K562 (cell line): ENCODE measurements at regions not wholly inside any gene's neighbourhood (a gene's known extent, or its start where the extent isn't known, plus 50 kb on each side); places are given as distances from the start of the nearest gene placed in this dataset.

Experiments
- ATAC-seq: fragments of 200-7000 bp; cut with Tn5 transposase; 3 replicates; pipeline ENCODE4 v1.9.1; 2020; ENCODE audit warnings: moderate library complexity
- BruUV-seq: library from RNA; stranded (reverse); fragments of 400-500 nt; replicated peaks from 2 replicates; lab custom pipeline; 2021; lab: Mats Ljungman, UMichigan
- CTCF ChIA-PET: fragments of 300-600 bp; formaldehyde crosslinking; extraction: SDS; loops from one replicate; lab custom pipeline; 2021; ENCODE audit warnings: low intra/inter-chr PET ratio; lab: Yijun Ruan, JAX
- POLR2A ChIA-PET: fragments of 300-600, 350-650 bp; sonication (Branson Sonifier 250); formaldehyde crosslinking; extraction: SDS; loops from one replicate; lab custom pipeline; 2021; ENCODE audit warnings: antibody characterized with exemption, inconsistent platforms; lab: Yijun Ruan, JAX
- DNase-seq, 4 experiments: peaks; one replicate each; pipeline versions ENCODE4 v3.0.0 to v3.0.0-alpha.2; 2011 to 2018; ENCODE audit warnings: low spot score in 3 of 4, mixed read lengths in 3 of 4; ENCODE audit errors: extremely low read depth in 1 of 4
- FAIRE-seq: peaks from 2 replicates; lab custom pipeline; 2011; peaks lifted over from hg19 to GRCh38; lab: Jason Lieb, UNC
- H2AFZ ChIP-seq: 2 replicates; pipeline ENCODE4 v1.6.0; 2011; ENCODE audit warnings: low read depth, low read length, control low read depth, inconsistent platforms
- H3K27ac ChIP-seq: fragments of 200-600 bp; 3 replicates; pipeline ENCODE4 v1.8.0; 2011; ENCODE audit warnings: low read depth, mild to moderate bottlenecking, control low read depth, inconsistent platforms, low read length, moderate library complexity, mixed read lengths; ENCODE audit errors: extremely low read depth
- H3K27me3 ChIP-seq, 2 experiments: fragments of 300-600 bp in 1 of 2; 2 replicates in 1 of 2; 3 replicates in 1 of 2; pipeline versions ENCODE4 v1.6.0 to v1.8.0; 2011; ENCODE audit warnings: inconsistent platforms in 2 of 2, low read length in 2 of 2, mild to moderate bottlenecking in 1 of 2, mixed read lengths in 1 of 2, moderate library complexity in 1 of 2; ENCODE audit not compliant: control insufficient read depth in 2 of 2, insufficient read depth in 2 of 2
- H3K36me3 ChIP-seq: fragments of 300-600 bp; 3 replicates; pipeline ENCODE4 v1.8.0; 2011; ENCODE audit warnings: mild to moderate bottlenecking, low read length, inconsistent platforms; ENCODE audit not compliant: control insufficient read depth, insufficient read depth
- H3K4me1 ChIP-seq, 2 experiments: fragments of 200-600 bp in 1 of 2; replicated peaks in 1 of 2; 2 replicates in 1 of 2; 3 replicates in 1 of 2; pipeline versions ENCODE4 v1.5.1 to v1.8.0; 2011; ENCODE audit warnings: inconsistent platforms in 2 of 2, low read length in 2 of 2, mild to moderate bottlenecking in 1 of 2, mixed read lengths in 1 of 2, moderate library complexity in 1 of 2; ENCODE audit not compliant: control insufficient read depth in 2 of 2, insufficient read depth in 2 of 2
- H3K4me2 ChIP-seq: 2 replicates; pipeline ENCODE4 v1.6.1; 2011; ENCODE audit warnings: low read length, control low read depth, inconsistent platforms, mixed read lengths; ENCODE audit not compliant: insufficient read depth
- H3K4me3 ChIP-seq: fragments of 200-600 bp; sonication (generic), shearing (Covaris generic); 2 replicates; pipeline ENCODE4 v1.5.1; 2016; ENCODE audit warnings: control low read depth, inconsistent platforms
- H3K79me2 ChIP-seq: fragments of 200-600 bp; 3 replicates; pipeline ENCODE4 v1.8.0; 2011; ENCODE audit warnings: low read length, inconsistent platforms; ENCODE audit not compliant: control insufficient read depth, insufficient read depth
- H3K9ac ChIP-seq, 2 experiments: 2 replicates each; pipeline versions ENCODE4 v1.6.0 to v1.6.1; 2011; ENCODE audit warnings: low read depth in 2 of 2, low read length in 2 of 2, control low read depth in 1 of 2, inconsistent platforms in 1 of 2, mild to moderate bottlenecking in 1 of 2, mixed read lengths in 1 of 2; ENCODE audit not compliant: insufficient read depth in 1 of 2
- H3K9me1 ChIP-seq: one replicate; pipeline ENCODE4 v1.6.0; 2011; ENCODE audit warnings: inconsistent platforms, mild to moderate bottlenecking, low read length, moderate library complexity; ENCODE audit not compliant: control insufficient read depth, insufficient read depth
- H3K9me3 ChIP-seq: replicated peaks from 2 replicates; pipeline ENCODE4 v1.5.1; 2011; ENCODE audit warnings: low read depth, low read length, inconsistent platforms; ENCODE audit not compliant: control insufficient read depth, insufficient read depth
- H4K20me1 ChIP-seq: replicated peaks from 2 replicates; pipeline ENCODE4 v1.6.1; 2011; ENCODE audit warnings: low read length, inconsistent platforms, mixed read lengths; ENCODE audit not compliant: control insufficient read depth, insufficient read depth
- ELF2 ChIP-seq: fragments of 250-450 bp; sonication (Bioruptor Pico); IDR thresholded peaks from 2 replicates; pipeline ENCODE4 v1.5.0; 2021; ENCODE audit warnings: mild to moderate bottlenecking
- FOXA1 ChIP-seq: fragments of 450-650 bp; IDR thresholded peaks from 2 replicates; pipeline ENCODE4 v1.6.1; 2016; ENCODE audit warnings: mild to moderate bottlenecking, borderline replicate concordance
- NFIX ChIP-seq: fragments of 250-450 bp; sonication (Bioruptor Pico); IDR thresholded peaks from 2 replicates; pipeline ENCODE4 v1.4.0; 2020; ENCODE audit warnings: low read depth, mild to moderate bottlenecking, moderate library complexity
- SMARCA5 ChIP-seq: fragments of 450-650 bp; IDR thresholded peaks from 2 replicates; pipeline ENCODE4 v1.6.1; 2016
- TEAD1 ChIP-seq, 2 experiments: fragments of 450-650 bp in 1 of 2; sonication (generic) in 1 of 2; formaldehyde crosslinking; IDR thresholded peaks; 2 replicates each; pipeline versions ENCODE4 v1.4.0 to v1.8.0; 2020 to 2022; ENCODE audit warnings: mild to moderate bottlenecking in 2 of 2, missing genetic modification reagents in 1 of 2
- TEAD2 ChIP-seq: fragments of 450-650 bp; IDR thresholded peaks from 2 replicates; pipeline ENCODE4 v1.6.1; 2016; ENCODE audit warnings: missing genetic modification characterization, control low read depth, missing compliant biosample characterization
- ZBED1 ChIP-seq: IDR thresholded peaks from 2 replicates; pipeline ENCODE4 v1.6.1; 2014
- WGBS: fragments of 100-300 bp; shearing (Covaris generic); methylation state at CpG from one replicate; pipeline ENCODE4 v1.1.6; 2016; ENCODE audit warnings: low coverage, mixed read lengths; ENCODE audit not compliant: insufficient coverage; ENCODE audit errors: missing lambda C conversion rate; 5-methylcytosine and 5-hydroxymethylcytosine counted together
- in situ Hi-C: fragments of 300-500 bp; cut with MboI; formaldehyde crosslinking; loops from 4 replicates; pipeline ENCODE4 v1.15.0; 2018; ENCODE audit warnings: inconsistent platforms, mixed read lengths
- intact Hi-C: fragments of 100-400 bp; cut with micrococcal nuclease; formaldehyde crosslinking; loops from 2 replicates; pipeline ENCODE4 v1.14.2; 2022
- TF ChIP-seq, protein P1 (sequence below): fragments of 450-650 bp; IDR thresholded peaks from 2 replicates; pipeline ENCODE4 v1.6.1; 2018; ENCODE audit warnings: mild to moderate bottlenecking, low read depth; ENCODE audit not compliant: partially characterized antibody

DNA sequence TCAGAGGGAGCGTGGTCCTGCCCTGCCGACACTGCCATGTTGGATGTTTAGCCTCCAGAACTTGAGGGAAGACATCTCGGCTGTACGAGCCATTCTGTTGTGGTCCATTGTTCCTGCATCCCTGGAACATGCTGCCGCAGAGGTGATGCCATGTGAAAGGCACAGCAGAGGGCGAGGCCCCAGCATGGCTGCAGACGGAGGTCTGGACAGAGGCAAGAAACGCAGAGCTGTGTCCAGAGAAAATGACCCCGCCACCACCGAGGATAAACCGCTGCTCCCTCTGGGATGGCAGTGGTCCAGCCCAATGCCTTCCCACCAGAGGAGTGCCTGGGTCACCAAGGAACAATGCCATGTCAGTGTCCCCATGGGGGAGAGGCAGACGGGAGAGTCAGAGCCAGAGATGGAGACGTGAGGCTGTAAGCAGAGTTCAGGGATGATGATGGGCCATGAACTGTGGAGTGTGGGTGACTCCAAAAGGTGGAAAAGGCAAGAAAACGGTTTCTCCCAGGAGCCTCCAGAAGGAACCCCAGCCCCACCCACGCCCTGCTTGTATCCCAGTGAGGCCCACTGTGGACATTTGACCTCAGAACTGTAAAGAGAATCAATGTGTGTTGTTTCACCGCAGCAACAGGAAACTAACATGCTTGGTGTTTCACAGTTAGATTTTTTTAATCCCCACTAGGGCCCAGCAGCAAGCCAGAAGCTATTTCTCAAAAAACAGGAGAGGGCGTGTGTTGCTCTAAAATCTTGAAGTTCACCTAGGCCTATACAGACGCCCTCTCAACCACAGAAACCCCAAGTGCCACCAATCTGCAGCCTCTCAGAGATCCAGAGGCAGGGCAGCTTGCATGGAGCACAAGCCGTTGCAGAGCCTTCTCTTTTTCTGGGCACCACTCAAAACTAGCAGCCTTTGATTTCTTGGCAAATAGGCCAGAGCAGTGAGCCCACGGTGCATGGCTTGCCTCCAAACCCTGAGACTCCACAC is 1422.9 kb downstream of the TBC1D22A start:
- no TSS peak for BruUV-seq
- H2AFZ ChIP-seq: no peak overlapping the region
- H3K79me2 ChIP-seq: no peaks in the 10 kb centered on the region
- H3K9me1 ChIP-seq: no peaks in the 10 kb centered on the region
- 0% methylated on average over 10 of the region's 20 CpGs for WGBS
- in situ Hi-C loops (no loop called here), intact Hi-C loops (no loop called here)
- H3K27ac ChIP-seq: no peak overlapping the region
- ATAC-seq: no peak
- no peak for FAIRE-seq
- CTCF ChIA-PET: no interaction called here
- H4K20me1 ChIP-seq: no peaks in the 10 kb centered on the region
- no peak overlapping the region for H3K4me2 ChIP-seq
- TF ChIP-seq FOXA1 (no peak), SMARCA5 (no peak), ELF2 (no peak), NFIX (CRISPR knock-in tag) (no peak), TEAD2 (tag) (no peak), TEAD1 (CRISPR knock-in tag; IDR thresholded peaks at IDR 0.05) (no peak), ZBED1 (no peak)
- TF ChIP-seq, protein P1, sequence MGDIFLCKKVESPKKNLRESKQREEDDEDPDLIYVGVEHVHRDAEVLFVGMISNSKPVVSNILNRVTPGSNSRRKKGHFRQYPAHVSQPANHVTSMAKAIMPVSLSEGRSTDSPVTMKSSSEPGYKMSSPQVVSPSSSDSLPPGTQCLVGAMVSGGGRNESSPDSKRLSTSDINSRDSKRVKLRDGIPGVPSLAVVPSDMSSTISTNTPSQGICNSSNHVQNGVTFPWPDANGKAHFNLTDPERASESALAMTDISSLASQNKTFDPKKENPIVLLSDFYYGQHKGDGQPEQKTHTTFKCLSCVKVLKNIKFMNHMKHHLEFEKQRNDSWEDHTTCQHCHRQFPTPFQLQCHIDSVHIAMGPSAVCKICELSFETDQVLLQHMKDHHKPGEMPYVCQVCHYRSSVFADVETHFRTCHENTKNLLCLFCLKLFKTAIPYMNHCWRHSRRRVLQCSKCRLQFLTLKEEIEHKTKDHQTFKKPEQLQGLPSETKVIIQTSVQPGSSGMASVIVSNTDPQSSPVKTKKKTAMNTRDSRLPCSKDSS: no peak
- H3K9ac ChIP-seq: no peak overlapping the region
- no peak for DNase-seq
- no peak overlapping the region for H3K4me3 ChIP-seq
- H3K27me3 ChIP-seq: no peaks in the 10 kb centered on the region; a peak in 1 of 5 replicates
- H3K36me3 ChIP-seq: no peaks in the 10 kb centered on the region
- POLR2A ChIA-PET: interaction anchor here (0.6 kb wide), 1 partner anchor 307 kb away, joined by 4 read pairs; no protein-coding TSS in a partner anchor
- no peaks in the 10 kb centered on the region for H3K9me3 ChIP-seq
- no peaks in the 10 kb centered on the region; a peak in 1 of 5 replicates for H3K4me1 ChIP-seq
